IMR-90 (cell line): ENCODE measurements at regions not wholly inside any gene's neighbourhood (a gene's known extent, or its start where the extent isn't known, plus 50 kb on each side); places are given as distances from the start of the nearest gene placed in this dataset.

Source experiments
- BHLHE40 ChIP-seq: fragments of 150-350 bp; IDR thresholded peaks from 2 replicates; pipeline ENCODE4 v1.6.1; 2016; ENCODE audit warnings: mild to moderate bottlenecking, low read depth, low read length
- CHD1 ChIP-seq: IDR thresholded peaks from 2 replicates; pipeline ENCODE4 v1.6.1; 2012; ENCODE audit warnings: low read depth, low read length, improper control_type of control experiment
- CTCF ChIP-seq: conservative IDR thresholded peaks from 2 replicates; pipeline ENCODE4 v1.5.1; 2012; ENCODE audit warnings: mild to moderate bottlenecking, low read depth, low read length, improper control_type of control experiment
- FOS ChIP-seq: fragments of 150-350 bp; IDR thresholded peaks from 2 replicates; pipeline ENCODE4 v1.6.1; 2016; ENCODE audit warnings: low read depth, low read length
- MAFK ChIP-seq: IDR thresholded peaks from 2 replicates; pipeline ENCODE4 v1.6.1; 2012; ENCODE audit warnings: low read depth, low read length, improper control_type of control experiment
- MAZ ChIP-seq: IDR thresholded peaks from 2 replicates; pipeline ENCODE4 v1.6.1; 2012; ENCODE audit warnings: low read depth, mild to moderate bottlenecking, low read length, improper control_type of control experiment, moderate library complexity, borderline replicate concordance
- POLR2A ChIP-seq: IDR thresholded peaks from 2 replicates; pipeline ENCODE4 v1.6.1; 2012; ENCODE audit warnings: mild to moderate bottlenecking, low read depth, low read length
- RAD21 ChIP-seq: IDR thresholded peaks from 2 replicates; pipeline ENCODE4 v1.6.1; 2012; ENCODE audit warnings: low read length, improper control_type of control experiment
- RCOR1 ChIP-seq: IDR thresholded peaks from 2 replicates; pipeline ENCODE4 v1.6.1; 2012; ENCODE audit warnings: mild to moderate bottlenecking, low read length, improper control_type of control experiment; ENCODE audit not compliant: insufficient replicate concordance
- RFX5 ChIP-seq: IDR thresholded peaks from 2 replicates; pipeline ENCODE4 v1.8.0; 2012; ENCODE audit warnings: low read depth, mild to moderate bottlenecking, low read length, moderate library complexity
- SMC3 ChIP-seq: fragments of 150-350 bp; IDR thresholded peaks from 2 replicates; pipeline ENCODE4 v1.6.1; 2016; ENCODE audit warnings: low read depth, mild to moderate bottlenecking, antibody characterized with exemption, low read length, moderate library complexity
- USF2 ChIP-seq: fragments of 150-350 bp; IDR thresholded peaks from 2 replicates; pipeline ENCODE4 v1.6.1; 2017; ENCODE audit warnings: mild to moderate bottlenecking, antibody characterized with exemption, low read length, low read depth

GRCh38 chr4:60432911-60433310 is 767.2 kb upstream of the ADGRL3 start:
- TF ChIP-seq CTCF (no peak), POLR2A (no peak), USF2 (no peak), BHLHE40 (no peak), SMC3 (no peak), RCOR1 (no peak), MAZ (no peak), MAFK (no peak), CHD1 (no peak), RAD21 (no peak), FOS (no peak), RFX5 (no peak)
